Hepatocyte (in vitro differentiated cells): ENCODE measurements at regions not wholly inside any gene's neighbourhood (a gene's known extent, or its start where the extent isn't known, plus 50 kb on each side); places are given as distances from the start of the nearest gene placed in this dataset.

Source experiments
- DNase-seq: peaks from one replicate; pipeline ENCODE4 v3.0.0-alpha.2; 2016; ENCODE audit warnings: low spot score
- H2AFZ ChIP-seq: fragments of 200-600 bp; sonication (generic); 2 replicates; pipeline ENCODE4 v1.6.0; 2016; ENCODE audit warnings: antibody characterized with exemption, mild to moderate bottlenecking
- H3K27ac ChIP-seq: fragments of 200-600 bp; sonication (generic); 2 replicates; pipeline ENCODE4 v1.5.1; 2016; ENCODE audit warnings: mild to moderate bottlenecking
- H3K27me3 ChIP-seq: fragments of 200-600 bp; sonication (generic); 2 replicates; pipeline ENCODE4 v1.6.1; 2016
- H3K36me3 ChIP-seq: fragments of 200-600 bp; sonication (generic); replicated peaks from 2 replicates; pipeline ENCODE4 v1.5.1; 2016; ENCODE audit warnings: low read depth; ENCODE audit not compliant: insufficient read depth
- H3K4me1 ChIP-seq: fragments of 200-600 bp; sonication (generic); 2 replicates; pipeline ENCODE4 v1.5.1; 2016; ENCODE audit warnings: mild to moderate bottlenecking, moderate library complexity; ENCODE audit not compliant: insufficient read depth
- H3K4me2 ChIP-seq: fragments of 200-600 bp; sonication (generic); 2 replicates; pipeline ENCODE4 v1.6.0; 2016
- H3K4me3 ChIP-seq: fragments of 200-600 bp; sonication (generic); 2 replicates; pipeline ENCODE4 v1.5.1; 2016; ENCODE audit warnings: mild to moderate bottlenecking
- H3K79me2 ChIP-seq: fragments of 200-600 bp; sonication (generic); 2 replicates; pipeline ENCODE4 v1.6.0; 2017; ENCODE audit warnings: mild to moderate bottlenecking
- H3K9me2 ChIP-seq: fragments of 200-600 bp; sonication (generic); replicated peaks from 2 replicates; pipeline ENCODE4 v1.6.0; 2017; ENCODE audit warnings: mild to moderate bottlenecking; ENCODE audit not compliant: insufficient read depth
- H3K9me3 ChIP-seq: fragments of 200-600 bp; sonication (generic); 2 replicates; pipeline ENCODE4 v1.5.1; 2016; ENCODE audit warnings: low read depth, mild to moderate bottlenecking
- H4K20me1 ChIP-seq: fragments of 200-600 bp; sonication (generic); 2 replicates; pipeline ENCODE4 v1.6.0; 2016; ENCODE audit warnings: mild to moderate bottlenecking; ENCODE audit not compliant: insufficient read depth, poor library complexity, severe bottlenecking
- CTCF ChIP-seq: fragments of 200-600 bp; sonication (generic); IDR thresholded peaks from 2 replicates; pipeline ENCODE4 v1.5.1; 2016; ENCODE audit warnings: antibody characterized with exemption, mild to moderate bottlenecking; ENCODE audit not compliant: poor library complexity
- EZH2 ChIP-seq: fragments of 200-600 bp; sonication (generic); IDR thresholded peaks from 2 replicates; pipeline ENCODE4 v1.6.1; 2016; ENCODE audit warnings: antibody characterized with exemption, mild to moderate bottlenecking, borderline replicate concordance
- EZH2phosphoT487 ChIP-seq: fragments of 200-600 bp; sonication (generic); IDR thresholded peaks from one replicate; pipeline ENCODE4 v1.6.1; 2018; ENCODE audit warnings: antibody characterized with exemption, mild to moderate bottlenecking, low read depth, moderate library complexity; ENCODE audit not compliant: unreplicated experiment, severe bottlenecking
- WGBS: methylation state at CpG from one replicate; pipeline ENCODE4 v1.1.6; 2016; ENCODE audit warnings: low lambda C conversion rate; ENCODE audit errors: missing lambda C conversion rate; 5-methylcytosine and 5-hydroxymethylcytosine counted together

GRCh38 chr13:79043208-79043607 lies 362.8 kb downstream of the RBM26 start:
- Histone ChIP-seq H3K27me3 (no peaks in the 10 kb centered on the region), H3K4me1 (no peaks in the 10 kb centered on the region), H3K79me2 (no peaks in the 10 kb centered on the region), H3K36me3 (no peaks in the 10 kb centered on the region), H3K9me2 (no peaks in the 10 kb centered on the region), H3K9me3 (no peaks in the 10 kb centered on the region), H2AFZ (no peak overlapping the region), H3K4me2 (no peak overlapping the region), H3K4me3 (no peak overlapping the region), H3K27ac (no peak overlapping the region), H4K20me1 (no peaks in the 10 kb centered on the region)
- 95% methylated on average over 4 of the region's 4 CpGs for WGBS
- no peak for DNase-seq
- TF ChIP-seq CTCF (no peak), EZH2 (no peak), EZH2phosphoT487 (no peak)

GRCh38 chr13:79037197-79037596 lies 368.9 kb downstream of the RBM26 start:
- Histone ChIP-seq H2AFZ (no peak overlapping the region), H3K79me2 (no peaks in the 10 kb centered on the region), H3K27me3 (no peaks in the 10 kb centered on the region), H3K9me2 (no peaks in the 10 kb centered on the region), H4K20me1 (no peaks in the 10 kb centered on the region), H3K4me2 (no peak overlapping the region), H3K4me3 (no peak overlapping the region), H3K36me3 (no peaks in the 10 kb centered on the region), H3K27ac (no peak overlapping the region), H3K9me3 (no peaks in the 10 kb centered on the region), H3K4me1 (no peaks in the 10 kb centered on the region)
- 7% methylated on average over 1 of the region's 1 CpG for whole genome bisulfite sequencing
- TF ChIP-seq EZH2, result no peak
- TF ChIP-seq EZH2phosphoT487, result no peak
- no peak for TF ChIP-seq CTCF
- DNase-seq, result no peak

- no peak overlapping the region for H3K27ac ChIP-seq
Measured at GRCh38 chr13:79034341-79034740, 371.7 kb downstream of the RBM26 start.

More at GRCh38 chr13:79034341-79034740, 371.7 kb downstream of the RBM26 start:
- no peak overlapping the region for H3K4me2 ChIP-seq
- no peaks in the 10 kb centered on the region for H3K9me3 ChIP-seq
- H2AFZ ChIP-seq, result no peak overlapping the region
- no peak overlapping the region for H3K4me3 ChIP-seq
- H3K79me2 ChIP-seq, result no peaks in the 10 kb centered on the region
- no peak for TF ChIP-seq EZH2
- TF ChIP-seq CTCF, result no peak
- TF ChIP-seq EZH2phosphoT487, result no peak
- no peak for DNase-seq
- no peaks in the 10 kb centered on the region for H4K20me1 ChIP-seq
- no peaks in the 10 kb centered on the region for H3K27me3 ChIP-seq
- WGBS, result 79% methylated on average over 7 of the region's 7 CpGs
- H3K36me3 ChIP-seq, result no peaks in the 10 kb centered on the region
- no peaks in the 10 kb centered on the region for H3K4me1 ChIP-seq
- no peaks in the 10 kb centered on the region for H3K9me2 ChIP-seq
